Mesenchymal stem cell (in vitro differentiated cells and primary cell): ENCODE measurements at regions not wholly inside any gene's neighbourhood (a gene's known extent, or its start where the extent isn't known, plus 50 kb on each side); places are given as distances from the start of the nearest gene placed in this dataset.

ENCODE experiments used
- DNase-seq: peaks from one replicate; pipeline ENCODE4 v3.0.0-alpha.2; 2013
- H2AFZ ChIP-seq: one replicate; pipeline ENCODE4 v1.6.1; 2013; ENCODE audit warnings: low read depth, mild to moderate bottlenecking, control low read depth, inconsistent platforms, low read length, moderate library complexity
- H2AK5ac ChIP-seq: 2 replicates; pipeline ENCODE4 v1.6.1; 2013; ENCODE audit warnings: low read length, moderate library complexity, mild to moderate bottlenecking, inconsistent platforms; ENCODE audit not compliant: severe bottlenecking
- H2BK120ac ChIP-seq: one replicate; pipeline ENCODE4 v1.6.1; 2013; ENCODE audit warnings: low read depth, mild to moderate bottlenecking, inconsistent platforms, low read length, moderate library complexity
- H2BK12ac ChIP-seq, 2 experiments: one replicate each; pipeline ENCODE4 v1.6.1; 2013; ENCODE audit warnings: inconsistent platforms in 2 of 2, low read length in 2 of 2, mild to moderate bottlenecking in 2 of 2, moderate library complexity in 2 of 2, control low read depth in 1 of 2
- H2BK15ac ChIP-seq: one replicate; pipeline ENCODE4 v1.6.1; 2013; ENCODE audit warnings: mild to moderate bottlenecking, low read depth, inconsistent platforms; ENCODE audit not compliant: poor library complexity, severe bottlenecking
- H2BK5ac ChIP-seq: 2 replicates; pipeline ENCODE4 v1.6.1; 2013; ENCODE audit warnings: low read depth, mild to moderate bottlenecking, low read length, control low read depth, inconsistent platforms; ENCODE audit not compliant: poor library complexity, severe bottlenecking
- H3K14ac ChIP-seq, 2 experiments: one replicate each; pipeline ENCODE4 v1.6.1; 2013; ENCODE audit warnings: inconsistent platforms in 2 of 2, low read length in 2 of 2, control low read depth in 1 of 2, mild to moderate bottlenecking in 1 of 2, moderate library complexity in 1 of 2
- H3K18ac ChIP-seq, 2 experiments: one replicate each; pipeline ENCODE4 v1.6.1; 2013; ENCODE audit warnings: inconsistent platforms in 2 of 2, low read length in 2 of 2, control low read depth in 1 of 2, low read depth in 1 of 2, mild to moderate bottlenecking in 1 of 2
- H3K23ac ChIP-seq, 2 experiments: one replicate each; pipeline ENCODE4 v1.6.1; 2013; ENCODE audit warnings: inconsistent platforms in 2 of 2, low read length in 2 of 2, mild to moderate bottlenecking in 2 of 2, moderate library complexity in 2 of 2, control low read depth in 1 of 2
- H3K27ac ChIP-seq: 2 replicates; pipeline ENCODE4 v1.5.1; 2013; ENCODE audit warnings: mild to moderate bottlenecking, moderate library complexity, low read length, control low read depth, inconsistent platforms; ENCODE audit not compliant: poor library complexity, severe bottlenecking
- H3K27me3 ChIP-seq, 2 experiments: 2 replicates each; pipeline versions ENCODE4 v1.6.1 to v1.7.0; 2013; ENCODE audit warnings: low read length in 2 of 2, mild to moderate bottlenecking in 2 of 2, moderate library complexity in 2 of 2, control low read depth in 1 of 2, inconsistent platforms in 1 of 2; ENCODE audit not compliant: control insufficient read depth in 1 of 2, insufficient read depth in 1 of 2
- H3K36me3 ChIP-seq, 2 experiments: 2 replicates each; pipeline versions ENCODE4 v1.6.1 to v1.7.0; 2013; ENCODE audit warnings: low read length in 2 of 2, control low read depth in 1 of 2, inconsistent platforms in 1 of 2, low read depth in 1 of 2, mild to moderate bottlenecking in 1 of 2; ENCODE audit not compliant: insufficient read depth in 2 of 2, control insufficient read depth in 1 of 2
- H3K4ac ChIP-seq, 2 experiments: one replicate each; pipeline ENCODE4 v1.6.1; 2013; ENCODE audit warnings: inconsistent platforms in 2 of 2, low read length in 2 of 2, mild to moderate bottlenecking in 2 of 2, moderate library complexity in 2 of 2, control low read depth in 1 of 2, low read depth in 1 of 2
- H3K4me1 ChIP-seq: 2 replicates; pipeline ENCODE4 v1.6.1; 2013; ENCODE audit warnings: low read depth, low read length, control low read depth; ENCODE audit not compliant: control insufficient read depth, insufficient read depth
- H3K4me2 ChIP-seq: 2 replicates; pipeline ENCODE4 v1.6.1; 2013; ENCODE audit warnings: low read length, mild to moderate bottlenecking, inconsistent platforms; ENCODE audit not compliant: poor library complexity, severe bottlenecking
- H3K4me3 ChIP-seq, 2 experiments: 2 replicates each; pipeline versions ENCODE4 v1.5.1 to v1.7.0; 2013; ENCODE audit warnings: low read length in 2 of 2, mild to moderate bottlenecking in 2 of 2, control low read depth in 1 of 2, low read depth in 1 of 2; ENCODE audit not compliant: insufficient read depth in 1 of 2
- H3K79me1 ChIP-seq: replicated peaks from 2 replicates; pipeline ENCODE4 v1.6.1; 2013; ENCODE audit warnings: mild to moderate bottlenecking, control low read depth, low read length, inconsistent platforms; ENCODE audit not compliant: poor library complexity, severe bottlenecking
- H3K9ac ChIP-seq: 2 replicates; pipeline ENCODE4 v1.7.0; 2013; ENCODE audit warnings: mild to moderate bottlenecking, low read length, moderate library complexity
- H3K9me3 ChIP-seq: 2 replicates; pipeline ENCODE4 v1.7.0; 2013; ENCODE audit warnings: mild to moderate bottlenecking, low read length; ENCODE audit not compliant: control insufficient read depth
- H4K8ac ChIP-seq: one replicate; pipeline ENCODE4 v1.6.1; 2013; ENCODE audit warnings: inconsistent platforms, mild to moderate bottlenecking, low read length, moderate library complexity
- H4K91ac ChIP-seq: one replicate; pipeline ENCODE4 v1.6.1; 2013; ENCODE audit warnings: mild to moderate bottlenecking, low read length, inconsistent platforms
- WGBS: methylation state at CpG from one replicate; pipeline ENCODE4 v1.1.7; 2013; ENCODE audit warnings: mixed read lengths; 5-methylcytosine and 5-hydroxymethylcytosine counted together

GRCh38 chr7:135822376-135822775 is 73.8 kb upstream of the FAM180A start:
- no peak overlapping the region for H3K23ac ChIP-seq
- no peak overlapping the region for H3K18ac ChIP-seq
- peaks cover 6 to 40% of the 10 kb centered on the region in 2 experiments for H3K27me3 ChIP-seq
- DNase-seq: no peak
- H3K9ac ChIP-seq: no peak overlapping the region
- no peak overlapping the region for H2BK12ac ChIP-seq
- no peak overlapping the region for H4K8ac ChIP-seq
- H4K91ac ChIP-seq: no peak overlapping the region
- H3K4me3 ChIP-seq: no peak overlapping the region
- H3K4me1 ChIP-seq: no peaks in the 10 kb centered on the region
- no peak overlapping the region for H3K4ac ChIP-seq
- no peaks in the 10 kb centered on the region for H3K79me1 ChIP-seq
- H3K27ac ChIP-seq: no peak overlapping the region
- 78% methylated on average over 6 of the region's 6 CpGs for WGBS
- H2BK15ac ChIP-seq: no peak overlapping the region
- no peaks in the 10 kb centered on the region for H3K36me3 ChIP-seq
- H2AFZ ChIP-seq: no peak overlapping the region
- H2AK5ac ChIP-seq: no peak overlapping the region
- no peaks in the 10 kb centered on the region for H3K9me3 ChIP-seq
- H2BK5ac ChIP-seq: no peak overlapping the region
- no peak overlapping the region for H2BK120ac ChIP-seq
- no peak overlapping the region for H3K14ac ChIP-seq
- no peak overlapping the region for H3K4me2 ChIP-seq

GRCh38 chr7:135817583-135817982 is 69.0 kb upstream of the FAM180A start:
- H3K23ac ChIP-seq: no peak overlapping the region
- 85% methylated on average over 11 of the region's 11 CpGs for WGBS

GRCh38 chr7:135815033-135815432 is 66.4 kb upstream of the FAM180A start:
- H3K4me1 ChIP-seq: no peaks in the 10 kb centered on the region
- H3K23ac ChIP-seq: no peak overlapping the region
- H3K4ac ChIP-seq: no peak overlapping the region
- H3K4me2 ChIP-seq: no peak overlapping the region
- H2AFZ ChIP-seq: no peak overlapping the region
- no peaks in the 10 kb centered on the region for H3K36me3 ChIP-seq
- no peak overlapping the region for H3K14ac ChIP-seq
- H2BK120ac ChIP-seq: no peak overlapping the region
- H3K9me3 ChIP-seq: no peaks in the 10 kb centered on the region
- no peak overlapping the region for H3K27ac ChIP-seq
- no peak overlapping the region for H2BK15ac ChIP-seq
- 71% methylated on average over 3 of the region's 3 CpGs for WGBS
- no peak overlapping the region for H4K91ac ChIP-seq
- H3K4me3 ChIP-seq: no peak overlapping the region
- DNase-seq: no peak
- peaks cover 4 to 23% of the 10 kb centered on the region in 2 experiments for H3K27me3 ChIP-seq
- H2BK12ac ChIP-seq: peak overlapping the region in 1 of 2 experiments; percentile 29
- peak overlapping the region in 1 of 2 experiments; percentile 56 for H3K18ac ChIP-seq
- H2AK5ac ChIP-seq: no peak overlapping the region
- no peak overlapping the region for H2BK5ac ChIP-seq
- H3K9ac ChIP-seq: no peak overlapping the region
- no peak overlapping the region for H4K8ac ChIP-seq
- H3K79me1 ChIP-seq: no peaks in the 10 kb centered on the region

More at GRCh38 chr7:135817583-135817982, 69.0 kb upstream of the FAM180A start:
- Histone ChIP-seq H3K14ac (no peak overlapping the region), H2AFZ (no peak overlapping the region), H3K27me3 (peaks cover 4 to 19% of the 10 kb centered on the region in 2 experiments), H3K27ac (no peak overlapping the region), H3K4ac (no peak overlapping the region), H2BK12ac (no peak overlapping the region), H3K4me3 (no peak overlapping the region), H4K91ac (no peak overlapping the region), H3K9me3 (no peaks in the 10 kb centered on the region), H3K4me2 (no peak overlapping the region), H2AK5ac (no peak overlapping the region), H2BK5ac (no peak overlapping the region), H4K8ac (no peak overlapping the region), H2BK15ac (no peak overlapping the region), H2BK120ac (no peak overlapping the region), H3K18ac (no peak overlapping the region), H3K36me3 (no peaks in the 10 kb centered on the region), H3K79me1 (no peaks in the 10 kb centered on the region), H3K9ac (no peak overlapping the region), H3K4me1 (no peaks in the 10 kb centered on the region)
- no peak for DNase-seq

GRCh38 chr7:135812148-135812547 is 63.5 kb upstream of the FAM180A start:
- H3K23ac ChIP-seq: no peak overlapping the region
- peak overlapping the region in 1 of 2 experiments; percentile 78 for H3K14ac ChIP-seq
- H2BK15ac ChIP-seq: no peak overlapping the region
- no peak overlapping the region for H2AFZ ChIP-seq
- no peak overlapping the region for H4K8ac ChIP-seq
- no peak for DNase-seq
- H3K4me2 ChIP-seq: no peak overlapping the region
- no peak overlapping the region for H3K9ac ChIP-seq
- peak overlapping the region in 1 of 2 experiments; percentile 65 for H3K4ac ChIP-seq
- no peak overlapping the region for H2BK12ac ChIP-seq
- no peaks in the 10 kb centered on the region for H3K36me3 ChIP-seq
- H3K9me3 ChIP-seq: no peaks in the 10 kb centered on the region
- H3K18ac ChIP-seq: peak overlapping the region; percentile 26 to 54
- H2BK5ac ChIP-seq: no peak overlapping the region
- no peak overlapping the region for H2AK5ac ChIP-seq
- H2BK120ac ChIP-seq: no peak overlapping the region
- H3K79me1 ChIP-seq: no peaks in the 10 kb centered on the region
- no peaks in the 10 kb centered on the region for H3K4me1 ChIP-seq
- H3K4me3 ChIP-seq: no peak overlapping the region
- no peak overlapping the region for H3K27ac ChIP-seq
- H3K27me3 ChIP-seq: peaks cover 4 to 11% of the 10 kb centered on the region in 2 experiments
- WGBS: 79% methylated on average over 8 of the region's 8 CpGs
- H4K91ac ChIP-seq: peak overlapping the region; percentile 36
